ENCODE measurements at regions not wholly inside any gene's neighbourhood (a gene's known extent, or its start where the extent isn't known, plus 50 kb on each side); places are given as distances from the start of the nearest gene placed in this dataset.

GRCh38 chr1:29629814-29630516 is 393.6 kb downstream of the PTPRU start:
- H3K9me2 ChIP-seq (replicated peaks; ENCODE audit: control insufficient read depth, low read length): no peaks in the 10 kb centered on the region
- no peak overlapping the region for H3K4me2 ChIP-seq (ENCODE audit: low read length)
- TF ChIP-seq EZH2phosphoT487 (IDR thresholded peaks at IDR 0.05; ENCODE audit: borderline replicate concordance, low read length) (no peak), CTCF (IDR thresholded peaks at IDR 0.05; ENCODE audit: low read depth, low read length, poor library complexity, severe bottlenecking) (no peak)
- H3K9me3 ChIP-seq (ENCODE audit: control insufficient read depth, insufficient read depth, low read length): no peaks in the 10 kb centered on the region
- no peaks in the 10 kb centered on the region for H3K27me3 ChIP-seq (ENCODE audit: control insufficient read depth, low read length)
- H4K20me1 ChIP-seq (ENCODE audit: control insufficient read depth, insufficient read depth, low read depth, low read length): no peaks in the 10 kb centered on the region
- no peaks in the 10 kb centered on the region for H3F3A ChIP-seq (ENCODE audit: control insufficient read depth, insufficient read depth)
- no peaks in the 10 kb centered on the region for H3K79me2 ChIP-seq (ENCODE audit: control insufficient read depth, low read length)
- no peak overlapping the region for H3K4me3 ChIP-seq (ENCODE audit: low read length)
- no peaks in the 10 kb centered on the region for H3K4me1 ChIP-seq (ENCODE audit: control insufficient read depth, low read length)
- H3K36me3 ChIP-seq (ENCODE audit: control insufficient read depth, low read length): no peaks in the 10 kb centered on the region
- H3K27ac ChIP-seq (ENCODE audit: low read depth, low read length): no peak overlapping the region

DNA sequence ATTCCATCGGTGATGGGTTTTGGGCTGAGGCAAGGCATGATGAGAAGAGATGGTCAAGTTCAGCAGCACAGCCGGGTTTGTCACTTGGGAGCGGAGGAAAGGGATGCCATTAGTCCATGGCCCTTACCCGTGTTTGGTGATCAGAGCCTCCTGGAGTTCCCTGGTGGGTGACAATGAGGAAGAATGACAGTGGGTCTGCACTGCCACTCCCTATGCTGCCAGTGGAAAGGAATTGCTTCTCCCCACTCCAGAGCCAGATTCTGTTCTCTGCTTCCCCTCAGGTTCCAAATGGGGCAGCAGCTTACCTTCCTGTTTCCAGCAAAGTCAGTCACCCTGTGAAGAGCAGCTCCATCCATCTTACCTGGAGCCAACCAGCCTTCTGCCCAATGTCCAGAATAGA is 393.1 kb downstream of the PTPRU start:
- TF ChIP-seq EZH2phosphoT487 (IDR thresholded peaks at IDR 0.05; ENCODE audit: borderline replicate concordance, low read length) (no peak), CTCF (IDR thresholded peaks at IDR 0.05; ENCODE audit: low read depth, low read length, poor library complexity, severe bottlenecking) (no peak)
- H3K4me2 ChIP-seq (ENCODE audit: low read length): no peak overlapping the region
- no peak overlapping the region for H3K27ac ChIP-seq (ENCODE audit: low read depth, low read length)
- no peaks in the 10 kb centered on the region for H3K36me3 ChIP-seq (ENCODE audit: control insufficient read depth, low read length)
- no peaks in the 10 kb centered on the region for H3F3A ChIP-seq (ENCODE audit: control insufficient read depth, insufficient read depth)
- no peaks in the 10 kb centered on the region for H3K9me3 ChIP-seq (ENCODE audit: control insufficient read depth, insufficient read depth, low read length)
- H4K20me1 ChIP-seq (ENCODE audit: control insufficient read depth, insufficient read depth, low read depth, low read length): no peaks in the 10 kb centered on the region
- H3K79me2 ChIP-seq (ENCODE audit: control insufficient read depth, low read length): no peaks in the 10 kb centered on the region
- no peaks in the 10 kb centered on the region for H3K27me3 ChIP-seq (ENCODE audit: control insufficient read depth, low read length)
- H3K9me2 ChIP-seq (replicated peaks; ENCODE audit: control insufficient read depth, low read length): no peaks in the 10 kb centered on the region
- H3K4me3 ChIP-seq (ENCODE audit: low read length): no peak overlapping the region
- H3K4me1 ChIP-seq (ENCODE audit: control insufficient read depth, low read length): no peaks in the 10 kb centered on the region

GRCh38 chr1:29628190-29628589 is 391.9 kb downstream of the PTPRU start:
- Histone ChIP-seq H3K9me2 (replicated peaks; ENCODE audit: control insufficient read depth, low read length) (no peaks in the 10 kb centered on the region), H3K79me2 (ENCODE audit: control insufficient read depth, low read length) (no peaks in the 10 kb centered on the region), H3K27me3 (ENCODE audit: control insufficient read depth, low read length) (no peaks in the 10 kb centered on the region), H4K20me1 (ENCODE audit: control insufficient read depth, insufficient read depth, low read depth, low read length) (no peaks in the 10 kb centered on the region), H3K4me2 (ENCODE audit: low read length) (no peak overlapping the region), H3K4me1 (ENCODE audit: control insufficient read depth, low read length) (no peaks in the 10 kb centered on the region), H3K36me3 (ENCODE audit: control insufficient read depth, low read length) (no peaks in the 10 kb centered on the region), H3K4me3 (ENCODE audit: low read length) (no peak overlapping the region), H3K9me3 (ENCODE audit: control insufficient read depth, insufficient read depth, low read length) (no peaks in the 10 kb centered on the region), H3F3A (ENCODE audit: control insufficient read depth, insufficient read depth) (no peaks in the 10 kb centered on the region), H3K27ac (ENCODE audit: low read depth, low read length) (no peak overlapping the region)
- TF ChIP-seq EZH2phosphoT487 (IDR thresholded peaks at IDR 0.05; ENCODE audit: borderline replicate concordance, low read length) (no peak), CTCF (IDR thresholded peaks at IDR 0.05; ENCODE audit: low read depth, low read length, poor library complexity, severe bottlenecking) (no peak)
